RWPE1 (cell line): ENCODE measurements at regions not wholly inside any gene's neighbourhood (a gene's known extent, or its start where the extent isn't known, plus 50 kb on each side); places are given as distances from the start of the nearest gene placed in this dataset.

Experiments used
- CTCF ChIA-PET: fragments of 350-600 bp; sonication (Branson Sonifier 250); formaldehyde crosslinking; extraction: SDS; loops from one replicate; lab custom pipeline; 2021; lab: Yijun Ruan, JAX
- POLR2A ChIA-PET: fragments of 400-600 bp; formaldehyde crosslinking; extraction: SDS; loops from one replicate; lab custom pipeline; 2020; ENCODE audit warnings: antibody characterized with exemption; ENCODE audit not compliant: low non-redundant PET; lab: Yijun Ruan, JAX
- DNase-seq: peaks from one replicate; pipeline ENCODE4 v3.0.0; 2012; ENCODE audit warnings: low spot score
- H3K27ac ChIP-seq: fragments of 450-650 bp; 2 replicates; pipeline ENCODE4 v1.5.1; 2017
- TF ChIP-seq, protein P1 (sequence below): fragments of 450-650 bp; conservative IDR thresholded peaks from 2 replicates; pipeline ENCODE4 v1.5.1; 2017; ENCODE audit warnings: low read depth, mild to moderate bottlenecking

DNA sequence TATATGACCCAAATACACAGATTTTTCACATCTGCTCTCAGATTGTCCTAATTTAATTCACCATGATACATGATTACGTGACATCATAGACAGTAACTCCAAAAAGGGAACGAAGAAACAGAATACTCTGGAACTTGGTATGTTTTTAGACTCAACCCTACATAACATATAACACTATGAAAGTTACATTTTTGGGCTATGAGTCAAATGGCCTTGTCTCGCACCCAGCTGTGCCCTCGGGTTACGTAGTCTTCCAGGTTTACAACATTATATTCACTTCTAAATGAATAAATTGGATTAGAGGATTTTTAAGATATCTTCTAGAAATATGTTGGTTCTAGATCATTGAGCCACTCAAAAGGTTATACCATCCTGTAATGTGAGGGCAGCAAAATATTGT, 2089.6 kb upstream of the TENM3 start:
- no peak overlapping the region for H3K27ac ChIP-seq
- ChIA-PET CTCF (no interaction called here), POLR2A (no interaction called here)
- DNase-seq: no peak
- TF ChIP-seq, protein P1, sequence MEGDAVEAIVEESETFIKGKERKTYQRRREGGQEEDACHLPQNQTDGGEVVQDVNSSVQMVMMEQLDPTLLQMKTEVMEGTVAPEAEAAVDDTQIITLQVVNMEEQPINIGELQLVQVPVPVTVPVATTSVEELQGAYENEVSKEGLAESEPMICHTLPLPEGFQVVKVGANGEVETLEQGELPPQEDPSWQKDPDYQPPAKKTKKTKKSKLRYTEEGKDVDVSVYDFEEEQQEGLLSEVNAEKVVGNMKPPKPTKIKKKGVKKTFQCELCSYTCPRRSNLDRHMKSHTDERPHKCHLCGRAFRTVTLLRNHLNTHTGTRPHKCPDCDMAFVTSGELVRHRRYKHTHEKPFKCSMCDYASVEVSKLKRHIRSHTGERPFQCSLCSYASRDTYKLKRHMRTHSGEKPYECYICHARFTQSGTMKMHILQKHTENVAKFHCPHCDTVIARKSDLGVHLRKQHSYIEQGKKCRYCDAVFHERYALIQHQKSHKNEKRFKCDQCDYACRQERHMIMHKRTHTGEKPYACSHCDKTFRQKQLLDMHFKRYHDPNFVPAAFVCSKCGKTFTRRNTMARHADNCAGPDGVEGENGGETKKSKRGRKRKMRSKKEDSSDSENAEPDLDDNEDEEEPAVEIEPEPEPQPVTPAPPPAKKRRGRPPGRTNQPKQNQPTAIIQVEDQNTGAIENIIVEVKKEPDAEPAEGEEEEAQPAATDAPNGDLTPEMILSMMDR: no peak

DNA sequence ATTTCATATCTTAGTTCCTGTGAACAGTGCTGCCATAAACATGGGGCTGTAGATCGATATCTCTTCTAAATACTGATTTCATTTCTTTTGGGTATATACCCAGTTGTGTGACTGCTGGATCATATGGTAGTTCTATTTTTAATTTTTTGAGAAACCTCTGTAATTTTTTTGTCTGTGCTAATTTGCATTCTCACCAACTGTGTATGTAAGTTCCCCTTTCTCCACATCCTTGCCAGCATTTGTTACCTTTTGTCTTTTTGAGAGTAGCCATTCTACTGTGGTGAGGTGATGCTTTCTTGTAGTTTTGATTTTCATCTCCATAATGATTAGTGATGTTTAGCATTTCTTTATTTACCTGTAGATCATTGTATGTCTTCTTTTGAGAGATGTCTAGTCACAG, 2086.5 kb upstream of the TENM3 start:
- H3K27ac ChIP-seq: no peak overlapping the region
- TF ChIP-seq, protein P1: no peak
- ChIA-PET POLR2A (no interaction called here), CTCF (no interaction called here)
- DNase-seq: no peak

DNA sequence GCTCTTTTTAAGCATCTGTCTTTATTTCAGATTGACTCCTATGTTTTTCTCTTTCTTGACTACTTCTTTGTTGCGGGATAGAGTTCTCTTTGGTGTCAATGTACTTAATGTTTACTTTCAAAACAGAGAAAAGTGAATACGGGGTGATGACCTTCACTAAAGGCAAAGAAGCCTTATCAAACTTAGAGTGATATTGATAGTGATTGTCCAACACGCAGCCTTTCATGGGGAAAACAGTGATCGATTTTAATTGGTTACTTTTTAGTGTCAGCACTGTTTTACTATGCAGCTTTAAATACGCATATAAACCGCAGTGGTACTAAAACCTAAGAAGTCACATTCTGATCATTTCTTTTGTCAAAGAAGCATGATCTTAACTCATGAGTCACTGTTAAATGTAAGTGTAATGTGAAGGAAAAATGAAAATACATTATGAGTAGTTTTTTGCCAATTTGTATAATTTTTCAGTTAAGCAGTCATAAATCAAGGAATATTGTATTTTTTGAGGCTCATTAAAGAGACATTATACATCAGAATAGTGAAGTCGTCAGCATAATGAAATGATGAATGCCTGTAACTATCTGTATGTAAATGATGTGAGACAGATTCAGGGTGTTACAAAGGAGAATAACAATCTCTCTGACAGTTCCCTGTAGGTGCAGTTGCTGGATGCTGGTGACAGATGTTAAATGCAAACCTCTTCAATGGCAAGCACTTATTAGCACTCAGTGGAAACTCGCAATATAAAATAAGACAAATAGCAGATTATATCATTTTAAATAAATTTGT, 2082.8 kb upstream of the TENM3 start:
- no peak overlapping the region for H3K27ac ChIP-seq
- ChIA-PET POLR2A (no interaction called here), CTCF (no interaction called here)
- TF ChIP-seq, protein P1: no peak
- DNase-seq: no peak

DNA sequence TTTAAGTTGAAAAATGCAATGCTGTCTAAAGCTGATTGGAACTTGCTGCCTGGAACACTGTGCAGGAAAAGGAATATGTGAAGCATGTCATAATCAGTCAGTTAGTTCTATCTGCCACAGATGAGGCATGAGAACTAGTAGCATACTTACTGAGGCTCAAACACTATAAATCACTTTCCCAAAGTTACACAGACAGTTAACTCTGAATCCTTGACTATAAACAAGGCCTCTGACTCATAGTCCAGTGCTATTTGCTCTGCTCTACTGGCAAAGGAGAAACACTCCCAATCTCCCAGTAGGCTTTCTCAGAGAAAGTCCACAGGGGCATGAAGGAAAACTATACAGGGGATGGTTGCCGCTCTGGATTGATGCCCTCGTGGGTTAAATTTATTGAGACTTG, 2078.4 kb upstream of the TENM3 start:
- TF ChIP-seq, protein P1: no peak
- ChIA-PET POLR2A (no interaction called here), CTCF (interaction anchor here (0.7 kb wide), 1 partner anchor 50 kb away, joined by 3 read pairs; no protein-coding TSS in a partner anchor)
- DNase-seq: no peak
- H3K27ac ChIP-seq: no peak overlapping the region

DNA sequence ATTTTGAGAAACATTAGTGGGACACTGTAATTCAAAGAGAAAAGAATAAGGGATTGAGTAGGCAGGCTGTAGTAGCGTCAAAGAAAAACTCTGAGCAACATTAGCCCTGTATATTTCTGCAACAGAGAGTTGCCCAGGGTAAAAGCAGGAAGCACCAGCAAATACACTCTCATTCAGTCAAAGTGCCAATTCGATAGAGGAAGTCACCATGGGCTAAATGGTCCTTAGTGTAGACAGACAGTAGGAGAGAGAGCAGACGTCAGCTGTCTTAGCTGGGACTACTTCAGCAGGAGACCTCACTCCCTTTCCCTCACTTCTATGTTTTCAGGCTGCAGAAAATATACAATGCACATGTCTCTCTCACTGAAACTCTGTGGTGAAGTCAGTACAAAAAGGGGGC, 2073.8 kb upstream of the TENM3 start:
- no peak for DNase-seq
- POLR2A ChIA-PET: no interaction called here
- CTCF ChIA-PET: no interaction called here
- TF ChIP-seq, protein P1: no peak
- H3K27ac ChIP-seq: no peak overlapping the region

DNA sequence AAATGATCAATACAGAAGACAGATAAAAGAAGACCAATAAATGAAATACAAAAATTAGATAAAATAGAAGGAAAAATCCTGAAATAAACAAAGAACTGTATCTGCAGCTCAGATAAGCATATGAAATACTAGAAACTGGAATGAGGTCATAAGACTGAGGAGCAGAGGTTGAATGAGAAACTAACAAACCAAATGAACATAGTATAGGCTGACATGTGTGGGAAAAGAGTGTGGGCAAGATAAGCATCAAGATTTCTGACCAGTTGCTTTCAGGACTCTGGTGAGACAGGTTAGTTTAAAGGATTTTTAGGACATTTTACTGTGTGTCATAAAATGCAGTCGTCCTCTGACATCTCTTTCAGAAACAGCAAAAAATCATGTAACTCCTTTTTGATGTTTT, 2073.2 kb upstream of the TENM3 start:
- TF ChIP-seq, protein P1: no peak
- CTCF ChIA-PET: no interaction called here

More for the DNA sequence above, 2073.2 kb upstream of the TENM3 start:
- POLR2A ChIA-PET: no interaction called here
- no peak overlapping the region for H3K27ac ChIP-seq
- no peak for DNase-seq
